ENCODE measurements at regions not wholly inside any gene's neighbourhood (a gene's known extent, or its start where the extent isn't known, plus 50 kb on each side); places are given as distances from the start of the nearest gene placed in this dataset.

DNA sequence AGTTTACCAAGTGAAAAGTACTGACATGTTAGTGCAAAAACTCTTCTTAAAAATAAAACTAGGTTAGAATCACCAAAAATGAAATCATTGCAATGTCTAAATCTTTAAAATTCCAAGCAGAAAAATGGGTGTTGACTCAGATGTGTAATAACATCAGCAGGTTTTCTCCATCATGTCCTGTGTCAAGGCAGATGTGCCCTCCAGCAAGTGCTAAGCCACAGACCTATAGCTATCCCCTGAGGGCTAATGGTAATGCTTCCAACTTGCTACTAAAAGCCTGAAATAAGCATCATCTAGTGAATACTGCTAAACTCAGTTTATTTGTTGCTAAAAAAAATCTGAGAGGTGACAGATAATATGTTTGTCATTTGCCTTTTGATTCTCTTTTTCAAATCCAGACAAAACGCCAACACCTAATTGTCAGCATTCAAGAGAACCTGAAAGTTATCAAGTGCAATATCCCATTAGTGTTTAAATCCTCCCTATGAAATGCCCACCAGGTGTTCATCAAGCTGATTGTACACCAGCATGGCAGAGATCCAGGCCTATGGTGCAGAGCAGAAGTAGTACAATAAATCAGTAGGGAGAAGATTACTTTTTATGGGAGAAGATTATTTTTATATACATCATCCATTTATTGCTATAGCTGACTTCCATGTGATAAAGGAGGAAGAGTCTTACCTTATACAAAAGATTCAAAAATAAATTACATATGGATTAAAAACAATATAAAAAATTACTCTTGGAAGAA, 55.1 kb upstream of the SYT9 start:
- intact Hi-C loops (cut with micrococcal nuclease) = no loop called here
- Histone ChIP-seq H3K4me1 (no peaks in the 10 kb centered on the region), H3K9me3 (replicated peaks) (no peaks in the 10 kb centered on the region), H3K36me3 (no peaks in the 10 kb centered on the region), H3K27me3 (ENCODE audit: low read depth) (no peaks in the 10 kb centered on the region), H3K27ac (replicated peaks) (no peak overlapping the region), H3K4me3 (no peak overlapping the region)
- no peak for DNase-seq
- TF ChIP-seq, protein P1, sequence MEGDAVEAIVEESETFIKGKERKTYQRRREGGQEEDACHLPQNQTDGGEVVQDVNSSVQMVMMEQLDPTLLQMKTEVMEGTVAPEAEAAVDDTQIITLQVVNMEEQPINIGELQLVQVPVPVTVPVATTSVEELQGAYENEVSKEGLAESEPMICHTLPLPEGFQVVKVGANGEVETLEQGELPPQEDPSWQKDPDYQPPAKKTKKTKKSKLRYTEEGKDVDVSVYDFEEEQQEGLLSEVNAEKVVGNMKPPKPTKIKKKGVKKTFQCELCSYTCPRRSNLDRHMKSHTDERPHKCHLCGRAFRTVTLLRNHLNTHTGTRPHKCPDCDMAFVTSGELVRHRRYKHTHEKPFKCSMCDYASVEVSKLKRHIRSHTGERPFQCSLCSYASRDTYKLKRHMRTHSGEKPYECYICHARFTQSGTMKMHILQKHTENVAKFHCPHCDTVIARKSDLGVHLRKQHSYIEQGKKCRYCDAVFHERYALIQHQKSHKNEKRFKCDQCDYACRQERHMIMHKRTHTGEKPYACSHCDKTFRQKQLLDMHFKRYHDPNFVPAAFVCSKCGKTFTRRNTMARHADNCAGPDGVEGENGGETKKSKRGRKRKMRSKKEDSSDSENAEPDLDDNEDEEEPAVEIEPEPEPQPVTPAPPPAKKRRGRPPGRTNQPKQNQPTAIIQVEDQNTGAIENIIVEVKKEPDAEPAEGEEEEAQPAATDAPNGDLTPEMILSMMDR (IDR thresholded peaks at IDR 0.05; ENCODE audit: borderline replicate concordance) = no peak

DNA sequence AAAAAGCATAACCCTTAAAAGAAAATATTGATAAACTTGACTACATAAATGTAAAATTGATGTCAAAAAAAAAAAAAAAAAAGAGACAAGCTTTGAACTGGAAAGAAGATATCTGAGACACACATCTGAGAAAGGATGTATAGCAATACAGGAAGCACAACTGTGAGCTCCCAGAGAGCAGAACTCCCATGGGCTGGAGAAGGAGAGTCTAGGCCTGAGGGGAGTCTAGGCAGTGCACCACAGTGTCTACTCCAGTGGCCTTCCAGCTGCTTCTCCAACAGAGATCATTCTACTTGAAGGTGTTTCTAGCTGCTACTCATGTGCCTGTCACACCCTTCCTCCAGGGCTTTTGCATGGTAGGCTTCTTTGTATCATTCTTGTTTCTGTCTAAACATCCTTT, 54.2 kb upstream of the SYT9 start:
- Histone ChIP-seq H3K4me1 (no peaks in the 10 kb centered on the region), H3K4me3 (no peak overlapping the region), H3K27ac (replicated peaks) (no peak overlapping the region), H3K27me3 (ENCODE audit: low read depth) (no peaks in the 10 kb centered on the region), H3K9me3 (replicated peaks) (no peaks in the 10 kb centered on the region), H3K36me3 (no peaks in the 10 kb centered on the region)
- no peak for DNase-seq
- intact Hi-C loops (cut with micrococcal nuclease) = no loop called here
- TF ChIP-seq, protein P1 (IDR thresholded peaks at IDR 0.05; ENCODE audit: borderline replicate concordance) = no peak

All from left ventricle myocardium inferior (tissue), 1 donor.